Heart left ventricle (tissue), 16 donors: ENCODE measurements at regions not wholly inside any gene's neighbourhood (a gene's known extent, or its start where the extent isn't known, plus 50 kb on each side); places are given as distances from the start of the nearest gene placed in this dataset.

Experiments used
- ATAC-seq, 4 donors: fragments of 200-7000 bp; cut with Tn5 transposase; one replicate each; pipeline ENCODE4 v1.9.1; 2020 to 2022; ENCODE audit warnings: moderate library complexity in 4 of 4, mild to moderate bottlenecking in 3 of 4, moderate number of reproducible peaks in 1 of 4
- DNase-seq, 5 donors: peaks; one replicate each; pipeline ENCODE4 v3.0.0-alpha.2; 2020
- H3K27ac ChIP-seq, 12 donors: fragments of 200-600 bp; sonication (generic) in 4 of 12; one replicate each; pipeline versions ENCODE4 v1.5.0 to v1.8.0; 2016 to 2022; ENCODE audit warnings: mild to moderate bottlenecking in 2 of 12
- H3K27me3 ChIP-seq, 9 donors: fragments of 200-600 bp; sonication (generic) in 2 of 9; one replicate each; pipeline versions ENCODE4 v1.5.1 to v1.8.0; 2016 to 2022; ENCODE audit warnings: mild to moderate bottlenecking in 3 of 9
- H3K36me3 ChIP-seq, 9 donors: fragments of 200-600 bp; sonication (generic) in 2 of 9; one replicate each; pipeline versions ENCODE4 v1.5.0 to v1.8.0; 2018 to 2022; ENCODE audit warnings: mild to moderate bottlenecking in 2 of 9
- H3K4me1 ChIP-seq, 12 donors: fragments of 200-600 bp; sonication (generic) in 4 of 12; one replicate each; pipeline versions ENCODE4 v1.5.0 to v1.8.0; 2016 to 2022; ENCODE audit warnings: mild to moderate bottlenecking in 3 of 12
- H3K4me3 ChIP-seq, 12 donors: fragments of 200-600 bp; sonication (generic) in 4 of 12; one replicate each; pipeline versions ENCODE4 v1.5.0 to v1.8.0; 2017 to 2022; ENCODE audit warnings: mild to moderate bottlenecking in 9 of 12, moderate library complexity in 4 of 12
- H3K9me3 ChIP-seq, 12 donors: fragments of 200-600 bp; sonication (generic) in 4 of 12; one replicate each; pipeline versions ENCODE4 v1.5.0 to v1.8.0; 2016 to 2022; ENCODE audit warnings: mild to moderate bottlenecking in 1 of 12
- CTCF ChIP-seq, 12 donors: fragments of 200-600 bp; sonication (generic) in 4 of 12; IDR thresholded peaks; one replicate each; pipeline versions ENCODE4 v1.5.0 to v1.8.0; 2018 to 2022; ENCODE audit warnings: antibody characterized with exemption in 12 of 12, mild to moderate bottlenecking in 5 of 12
- POLR2A ChIP-seq, 2 donors: fragments of 450-650 bp; IDR thresholded peaks; one replicate each; pipeline ENCODE4 v1.6.1; 2017; ENCODE audit warnings: antibody characterized with exemption in 2 of 2, mild to moderate bottlenecking in 2 of 2, moderate library complexity in 2 of 2
- WGBS, 4 donors: extraction: QIAGEN DNeasy Blood & Tissue Kit in 2 of 4; methylation state at CpG; one replicate each; pipeline versions ENCODE4 v1.1.5 to v1.1.7; 2013 to 2018; 5-methylcytosine and 5-hydroxymethylcytosine counted together
- intact Hi-C, 10 donors: fragments of 100-400 bp; cut with DNase I; formaldehyde crosslinking; loops; one replicate each; pipeline versions ENCODE4 v1.11.1 to v1.14.2; 2022
- donor health status: ischemic (EF 13 %, LVEDD 7.1; RV severe dilation, severe dysfunction).
- donor health status: healthy with polysubstance abuse.
- donor health status: DM: no; HTN: yes; CAD: no.
- donor health status: DM: no; HTN: no; CAD: no.
- donor health status: ischemic (EF 25% LVEDD 6.9; RV normal size, moderate dysfunction).
- donor health status: ischemic (EF 25% LVEDD 5.7; RV mildly dilated, moderate dysfunction).
- donor health status: healthy.
- donor health status: DM: yes; HTN: yes; CAD: no.
- donor health status: ischemic (EF 35%, LVEDD 5.7; RV mildly dilated, moderate dysfunction).
- donor health status: nonischemic (EF 11% LVEDD 7.7; RV severe dilation, severe dysfunction).
- donor health status: DM: yes; HTN: yes; CAD: no.
- donor health status: PGD.
- donor health status: ischemic (EF 29% LVEDD 5.4; RV normal size, mild dysfunction).
- donor health status: nonischemic (EF 23%, LVEDD 6.1; RV moderate dilation, normal function).

- DNase-seq = no peak
- H3K36me3 ChIP-seq = no peaks in the 10 kb centered on the region
- peaks cover 0 to 24% (median 0%) of the 10 kb centered on the region in 12 donors for H3K4me1 ChIP-seq
- intact Hi-C loops = no loop called here
- no peak overlapping the region for H3K4me3 ChIP-seq
- no peaks in the 10 kb centered on the region for H3K27me3 ChIP-seq
- no peak overlapping the region for H3K27ac ChIP-seq
- ATAC-seq = no peak
- H3K9me3 ChIP-seq = peaks cover 0 to 7% (median 0%) of the 10 kb centered on the region in 12 donors
- WGBS, 4 donors = 62 to 76% (median 74%) methylated on average over 1 of the region's 1 CpG
- TF ChIP-seq POLR2A (IDR thresholded peaks at IDR 0.05) = no peak
- no peak for TF ChIP-seq CTCF (IDR thresholded peaks at IDR 0.05)
Observed at GRCh38 chr12:116640281-116640680, 81.1 kb downstream of the MAP1LC3B2 start.

DNA sequence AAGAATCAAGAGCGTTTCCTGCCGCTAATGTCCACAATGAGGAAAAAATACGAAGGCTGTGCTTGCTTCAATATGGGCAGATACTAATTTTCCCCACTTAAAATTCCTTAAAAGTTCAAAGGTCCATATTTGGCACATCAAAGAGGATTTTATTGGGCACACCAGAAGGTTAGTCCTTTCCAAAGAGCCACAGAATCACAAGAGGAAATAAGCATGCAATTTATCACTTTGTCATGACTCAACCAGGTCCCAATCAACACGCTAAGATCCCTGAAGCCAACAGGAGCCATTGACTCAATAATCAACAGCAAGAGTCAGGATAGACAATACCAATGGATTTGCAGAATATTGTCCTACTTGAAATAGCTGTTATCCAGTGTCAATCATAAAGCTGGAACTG lies 80.6 kb downstream of the MAP1LC3B2 start:
- DNase-seq (no peak), ATAC-seq (no peak)
- Histone ChIP-seq H3K9me3 (peaks cover 0 to 7% (median 0%) of the 10 kb centered on the region in 12 donors), H3K27me3 (no peaks in the 10 kb centered on the region), H3K36me3 (no peaks in the 10 kb centered on the region), H3K27ac (no peak overlapping the region), H3K4me3 (no peak overlapping the region), H3K4me1 (peaks cover 0 to 29% (median 0%) of the 10 kb centered on the region in 12 donors)
- intact Hi-C loops = no loop called here
- 87 to 93% (median 91%) methylated on average over 4 of the region's 4 CpGs for WGBS, 4 donors
- TF ChIP-seq POLR2A (IDR thresholded peaks at IDR 0.05) (no peak), CTCF (IDR thresholded peaks at IDR 0.05) (no peak)

DNA sequence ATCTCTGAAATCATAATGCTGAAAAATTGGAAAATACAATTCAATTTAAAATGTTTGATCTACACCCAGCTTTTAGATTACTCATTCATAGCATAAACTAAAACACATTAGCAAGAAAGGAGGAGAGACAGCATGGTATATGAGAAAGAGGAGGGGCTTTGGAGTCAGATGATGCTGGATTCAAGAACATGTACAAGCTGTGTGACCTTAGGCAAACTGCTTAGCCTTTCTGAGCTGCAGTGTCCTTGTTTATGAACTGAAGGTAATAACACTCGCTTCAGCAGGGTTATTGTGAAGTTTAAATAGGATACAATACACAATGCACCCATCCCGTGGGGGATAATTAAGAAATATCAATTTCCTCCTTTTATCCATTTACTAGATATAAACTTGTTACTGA lies 79.2 kb downstream of the MAP1LC3B2 start:
- intact Hi-C loops = no loop called here

DNA sequence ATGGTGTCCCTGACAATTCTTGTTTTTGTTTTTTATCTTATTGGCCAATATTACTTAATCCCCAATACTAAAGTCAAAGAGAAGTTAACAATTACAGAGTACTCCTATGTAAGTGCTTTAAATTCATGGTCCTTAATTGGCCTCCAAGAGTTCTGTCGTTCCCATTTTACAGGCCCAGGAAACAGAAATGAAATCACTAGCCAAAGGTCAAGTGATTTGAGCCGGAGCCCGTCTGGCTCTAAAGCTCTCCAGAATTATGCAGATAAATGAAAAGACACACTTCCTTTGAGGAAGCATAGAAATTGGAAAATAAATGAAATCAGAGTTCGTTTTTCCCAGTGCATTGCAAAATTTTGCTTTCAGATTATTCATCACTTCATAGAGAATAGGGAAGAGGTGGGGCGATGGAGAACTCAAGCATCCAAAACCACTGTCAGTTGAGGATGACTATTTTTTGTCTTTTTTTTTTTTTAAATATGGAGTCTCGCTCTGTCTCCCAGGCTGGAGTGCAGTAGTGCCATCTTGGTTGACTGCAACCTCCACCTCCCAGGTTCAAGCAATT lies 78.5 kb downstream of the MAP1LC3B2 start:
- H3K4me3 ChIP-seq = no peak overlapping the region
- H3K27ac ChIP-seq = no peak overlapping the region
- 57 to 62% (median 60%) methylated on average over 6 of the region's 6 CpGs for WGBS, 4 donors
- ATAC-seq = peak in 1 of 4 donors; percentile 15
- H3K36me3 ChIP-seq = no peaks in the 10 kb centered on the region
- H3K4me1 ChIP-seq = peaks cover 0 to 29% (median 0%) of the 10 kb centered on the region in 12 donors
- intact Hi-C loops = no loop called here
- TF ChIP-seq CTCF (IDR thresholded peaks at IDR 0.05) (no peak), POLR2A (IDR thresholded peaks at IDR 0.05) (no peak)
- no peaks in the 10 kb centered on the region for H3K27me3 ChIP-seq
- no peak for DNase-seq
- H3K9me3 ChIP-seq = no peaks in the 10 kb centered on the region

More for the DNA sequence above, 79.2 kb downstream of the MAP1LC3B2 start:
- Histone ChIP-seq H3K4me3 (no peak overlapping the region), H3K36me3 (no peaks in the 10 kb centered on the region), H3K27me3 (no peaks in the 10 kb centered on the region), H3K27ac (no peak overlapping the region), H3K9me3 (no peaks in the 10 kb centered on the region), H3K4me1 (peaks cover 0 to 29% (median 0%) of the 10 kb centered on the region in 12 donors)
- no peak for TF ChIP-seq POLR2A (IDR thresholded peaks at IDR 0.05)
- no peak for TF ChIP-seq CTCF (IDR thresholded peaks at IDR 0.05)
- 64 to 71% (median 68%) methylated on average over 2 of the region's 2 CpGs for WGBS, 4 donors
- no peak for DNase-seq
- ATAC-seq = no peak
